ENCODE measurements at regions not wholly inside any gene's neighbourhood (a gene's known extent, or its start where the extent isn't known, plus 50 kb on each side); places are given as distances from the start of the nearest gene placed in this dataset.

DNA sequence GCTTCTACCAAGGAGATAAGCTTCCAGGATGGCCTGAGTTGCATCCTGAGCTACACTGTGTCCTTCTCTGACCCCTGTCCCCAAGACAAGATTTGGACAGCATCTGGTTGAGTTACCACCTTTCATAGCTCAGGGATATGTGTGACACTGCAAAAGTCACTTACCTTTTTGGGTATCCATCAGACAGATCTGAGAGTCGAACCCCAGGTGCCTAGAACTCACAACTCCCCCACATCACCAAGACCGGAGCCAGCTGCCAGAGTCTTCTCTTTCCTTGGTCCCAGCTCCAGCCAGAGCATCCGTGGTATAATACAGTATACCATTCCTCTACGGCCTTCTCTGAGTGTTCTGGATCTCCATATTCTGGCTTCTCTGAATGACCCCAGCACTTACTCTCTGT, 133.0 kb downstream of the CD83 start (continued):
- TF ChIP-seq, protein P1, sequence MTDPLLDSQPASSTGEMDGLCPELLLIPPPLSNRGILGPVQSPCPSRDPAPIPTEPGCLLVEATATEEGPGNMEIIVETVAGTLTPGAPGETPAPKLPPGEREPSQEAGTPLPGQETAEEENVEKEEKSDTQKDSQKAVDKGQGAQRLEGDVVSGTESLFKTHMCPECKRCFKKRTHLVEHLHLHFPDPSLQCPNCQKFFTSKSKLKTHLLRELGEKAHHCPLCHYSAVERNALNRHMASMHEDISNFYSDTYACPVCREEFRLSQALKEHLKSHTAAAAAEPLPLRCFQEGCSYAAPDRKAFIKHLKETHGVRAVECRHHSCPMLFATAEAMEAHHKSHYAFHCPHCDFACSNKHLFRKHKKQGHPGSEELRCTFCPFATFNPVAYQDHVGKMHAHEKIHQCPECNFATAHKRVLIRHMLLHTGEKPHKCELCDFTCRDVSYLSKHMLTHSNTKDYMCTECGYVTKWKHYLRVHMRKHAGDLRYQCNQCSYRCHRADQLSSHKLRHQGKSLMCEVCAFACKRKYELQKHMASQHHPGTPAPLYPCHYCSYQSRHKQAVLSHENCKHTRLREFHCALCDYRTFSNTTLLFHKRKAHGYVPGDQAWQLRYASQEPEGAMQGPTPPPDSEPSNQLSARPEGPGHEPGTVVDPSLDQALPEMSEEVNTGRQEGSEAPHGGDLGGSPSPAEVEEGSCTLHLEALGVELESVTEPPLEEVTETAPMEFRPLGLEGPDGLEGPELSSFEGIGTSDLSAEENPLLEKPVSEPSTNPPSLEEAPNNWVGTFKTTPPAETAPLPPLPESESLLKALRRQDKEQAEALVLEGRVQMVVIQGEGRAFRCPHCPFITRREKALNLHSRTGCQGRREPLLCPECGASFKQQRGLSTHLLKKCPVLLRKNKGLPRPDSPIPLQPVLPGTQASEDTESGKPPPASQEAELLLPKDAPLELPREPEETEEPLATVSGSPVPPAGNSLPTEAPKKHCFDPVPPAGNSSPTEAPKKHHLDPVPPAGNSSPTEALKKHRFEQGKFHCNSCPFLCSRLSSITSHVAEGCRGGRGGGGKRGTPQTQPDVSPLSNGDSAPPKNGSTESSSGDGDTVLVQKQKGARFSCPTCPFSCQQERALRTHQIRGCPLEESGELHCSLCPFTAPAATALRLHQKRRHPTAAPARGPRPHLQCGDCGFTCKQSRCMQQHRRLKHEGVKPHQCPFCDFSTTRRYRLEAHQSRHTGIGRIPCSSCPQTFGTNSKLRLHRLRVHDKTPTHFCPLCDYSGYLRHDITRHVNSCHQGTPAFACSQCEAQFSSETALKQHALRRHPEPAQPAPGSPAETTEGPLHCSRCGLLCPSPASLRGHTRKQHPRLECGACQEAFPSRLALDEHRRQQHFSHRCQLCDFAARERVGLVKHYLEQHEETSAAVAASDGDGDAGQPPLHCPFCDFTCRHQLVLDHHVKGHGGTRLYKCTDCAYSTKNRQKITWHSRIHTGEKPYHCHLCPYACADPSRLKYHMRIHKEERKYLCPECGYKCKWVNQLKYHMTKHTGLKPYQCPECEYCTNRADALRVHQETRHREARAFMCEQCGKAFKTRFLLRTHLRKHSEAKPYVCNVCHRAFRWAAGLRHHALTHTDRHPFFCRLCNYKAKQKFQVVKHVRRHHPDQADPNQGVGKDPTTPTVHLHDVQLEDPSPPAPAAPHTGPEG (CRISPR knock-in tag; IDR thresholded peaks at IDR 0.05): no peak
- TF ChIP-seq FOXK1 (CRISPR knock-in tag; IDR thresholded peaks at IDR 0.05; ENCODE audit: borderline replicate concordance, low read depth) (no peak), ZNF549 (CRISPR knock-in tag; IDR thresholded peaks at IDR 0.05) (no peak), ASH2L (IDR thresholded peaks at IDR 0.05; ENCODE audit: insufficient read length, low read depth, low read length) (no peak), IRF2 (CRISPR knock-in tag; IDR thresholded peaks at IDR 0.05) (no peak), ZNF563 (CRISPR knock-in tag; IDR thresholded peaks at IDR 0.05) (no peak), PCBP2 (optimal IDR thresholded peaks at IDR 0.05; ENCODE audit: low read depth, low read length, poor library complexity, severe bottlenecking) (no peak), CC2D1A (CRISPR knock-in tag; IDR thresholded peaks at IDR 0.05) (no peak), CBFB (CRISPR knock-in tag; IDR thresholded peaks at IDR 0.05) (no peak), MAFK (conservative IDR thresholded peaks at IDR 0.05 in 1 of 2, IDR thresholded peaks at IDR 0.05 in 1 of 2; ENCODE audit: low read length in 2 of 2) (no peak)
- TF ChIP-seq, protein P2, sequence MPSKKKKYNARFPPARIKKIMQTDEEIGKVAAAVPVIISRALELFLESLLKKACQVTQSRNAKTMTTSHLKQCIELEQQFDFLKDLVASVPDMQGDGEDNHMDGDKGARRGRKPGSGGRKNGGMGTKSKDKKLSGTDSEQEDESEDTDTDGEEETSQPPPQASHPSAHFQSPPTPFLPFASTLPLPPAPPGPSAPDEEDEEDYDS (CRISPR knock-in tag; IDR thresholded peaks at IDR 0.05): no peak
- TF ChIP-seq, protein P3, sequence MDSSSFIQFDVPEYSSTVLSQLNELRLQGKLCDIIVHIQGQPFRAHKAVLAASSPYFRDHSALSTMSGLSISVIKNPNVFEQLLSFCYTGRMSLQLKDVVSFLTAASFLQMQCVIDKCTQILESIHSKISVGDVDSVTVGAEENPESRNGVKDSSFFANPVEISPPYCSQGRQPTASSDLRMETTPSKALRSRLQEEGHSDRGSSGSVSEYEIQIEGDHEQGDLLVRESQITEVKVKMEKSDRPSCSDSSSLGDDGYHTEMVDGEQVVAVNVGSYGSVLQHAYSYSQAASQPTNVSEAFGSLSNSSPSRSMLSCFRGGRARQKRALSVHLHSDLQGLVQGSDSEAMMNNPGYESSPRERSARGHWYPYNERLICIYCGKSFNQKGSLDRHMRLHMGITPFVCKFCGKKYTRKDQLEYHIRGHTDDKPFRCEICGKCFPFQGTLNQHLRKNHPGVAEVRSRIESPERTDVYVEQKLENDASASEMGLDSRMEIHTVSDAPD (CRISPR knock-in tag; IDR thresholded peaks at IDR 0.05): no peak

Measured in HepG2 (cell line).